ENCODE measurements at regions not wholly inside any gene's neighbourhood (a gene's known extent, or its start where the extent isn't known, plus 50 kb on each side); places are given as distances from the start of the nearest gene placed in this dataset.

DNA sequence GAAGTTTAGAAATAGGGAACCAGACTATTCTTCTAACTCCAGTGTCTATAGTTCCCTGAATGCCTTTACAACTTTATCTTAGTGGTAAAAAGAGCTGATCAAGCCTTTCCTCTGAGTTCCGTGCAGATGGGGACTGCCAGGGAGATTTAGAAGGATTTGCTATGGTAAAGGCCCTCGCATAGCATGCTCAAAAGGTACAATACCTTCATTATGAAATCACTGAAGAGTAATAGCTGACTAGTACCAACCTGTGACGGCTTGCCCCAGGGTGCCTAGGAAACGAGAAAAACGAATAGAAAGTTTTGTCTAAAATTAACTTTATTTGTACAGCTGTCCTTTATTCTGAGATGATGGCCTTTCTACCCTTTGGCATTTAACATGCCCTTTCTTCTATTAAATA lies 150.1 kb upstream of the ARHGAP42 start:
- TF ChIP-seq, protein P1, sequence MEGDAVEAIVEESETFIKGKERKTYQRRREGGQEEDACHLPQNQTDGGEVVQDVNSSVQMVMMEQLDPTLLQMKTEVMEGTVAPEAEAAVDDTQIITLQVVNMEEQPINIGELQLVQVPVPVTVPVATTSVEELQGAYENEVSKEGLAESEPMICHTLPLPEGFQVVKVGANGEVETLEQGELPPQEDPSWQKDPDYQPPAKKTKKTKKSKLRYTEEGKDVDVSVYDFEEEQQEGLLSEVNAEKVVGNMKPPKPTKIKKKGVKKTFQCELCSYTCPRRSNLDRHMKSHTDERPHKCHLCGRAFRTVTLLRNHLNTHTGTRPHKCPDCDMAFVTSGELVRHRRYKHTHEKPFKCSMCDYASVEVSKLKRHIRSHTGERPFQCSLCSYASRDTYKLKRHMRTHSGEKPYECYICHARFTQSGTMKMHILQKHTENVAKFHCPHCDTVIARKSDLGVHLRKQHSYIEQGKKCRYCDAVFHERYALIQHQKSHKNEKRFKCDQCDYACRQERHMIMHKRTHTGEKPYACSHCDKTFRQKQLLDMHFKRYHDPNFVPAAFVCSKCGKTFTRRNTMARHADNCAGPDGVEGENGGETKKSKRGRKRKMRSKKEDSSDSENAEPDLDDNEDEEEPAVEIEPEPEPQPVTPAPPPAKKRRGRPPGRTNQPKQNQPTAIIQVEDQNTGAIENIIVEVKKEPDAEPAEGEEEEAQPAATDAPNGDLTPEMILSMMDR (conservative IDR thresholded peaks at IDR 0.05; ENCODE audit: low read depth, low read length): no peak
- H3K4me3 ChIP-seq (ENCODE audit: low read depth, low read length): no peak overlapping the region
- no peak for DNase-seq (ENCODE audit: low read depth)

DNA sequence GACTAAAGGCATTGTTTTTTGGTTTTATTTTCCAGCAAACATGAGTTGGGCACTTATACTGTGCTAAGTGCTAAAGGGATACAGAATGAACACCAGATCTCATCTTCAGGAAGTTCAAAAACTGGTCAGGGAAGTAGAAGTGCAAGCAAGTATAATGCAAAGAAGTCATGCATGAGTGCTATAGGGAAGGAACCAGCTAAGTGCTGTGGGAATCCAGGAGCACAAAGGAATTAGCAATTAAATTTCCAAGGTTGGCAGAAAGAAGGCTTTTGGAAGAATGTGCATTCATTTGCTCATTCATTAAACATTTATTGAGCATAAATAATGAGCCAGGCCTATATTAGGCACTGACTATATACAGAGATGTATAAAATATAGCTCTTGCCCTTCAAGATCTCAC lies 143.7 kb upstream of the ARHGAP42 start:
- no peak overlapping the region for H3K4me3 ChIP-seq (ENCODE audit: low read depth, low read length)
- DNase-seq (ENCODE audit: low read depth): no peak
- TF ChIP-seq, protein P1 (conservative IDR thresholded peaks at IDR 0.05; ENCODE audit: low read depth, low read length): no peak

DNA sequence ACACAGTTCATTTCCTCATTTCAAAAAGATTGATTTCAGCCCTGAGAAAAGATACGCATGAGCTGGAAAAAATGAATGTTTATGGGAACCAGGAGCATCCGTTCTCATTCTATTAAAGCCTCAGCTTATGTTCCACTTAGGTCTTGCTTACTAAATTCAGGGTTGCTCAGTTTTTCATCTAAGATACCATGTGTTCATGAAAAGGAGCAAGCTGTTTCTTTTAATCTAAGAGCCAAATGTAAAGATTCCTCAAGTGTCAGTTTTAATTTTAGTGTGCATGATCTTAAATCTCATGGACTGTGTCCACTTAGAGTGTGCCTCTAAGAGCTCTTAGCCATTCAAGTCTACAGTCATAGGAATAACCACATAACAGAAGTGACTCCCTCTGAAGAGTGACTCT lies 141.5 kb upstream of the ARHGAP42 start:
- H3K4me3 ChIP-seq (ENCODE audit: low read depth, low read length): no peak overlapping the region
- TF ChIP-seq, protein P1 (conservative IDR thresholded peaks at IDR 0.05; ENCODE audit: low read depth, low read length): no peak
- DNase-seq (ENCODE audit: low read depth): no peak

DNA sequence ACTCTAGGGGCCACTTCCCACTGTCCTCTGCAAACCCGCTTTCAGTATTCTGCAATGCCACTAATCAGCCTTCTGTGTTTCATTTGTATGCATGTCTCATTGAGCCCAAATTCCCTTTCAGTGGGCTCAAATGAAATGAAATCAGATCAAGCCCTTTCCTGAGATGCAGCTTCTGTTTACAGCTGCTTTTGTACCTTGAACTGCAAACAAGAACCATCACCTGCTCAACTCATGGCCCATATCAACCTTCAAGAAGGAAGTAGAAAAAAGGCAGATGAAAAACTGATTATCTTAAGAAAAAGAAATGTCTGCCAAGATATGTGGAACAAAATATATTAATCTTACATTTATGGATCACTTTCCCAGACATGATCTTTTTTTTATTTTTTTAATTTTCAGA lies 141.1 kb upstream of the ARHGAP42 start:
- no peak for DNase-seq (ENCODE audit: low read depth)
- TF ChIP-seq, protein P1 (conservative IDR thresholded peaks at IDR 0.05; ENCODE audit: low read depth, low read length): no peak
- no peak overlapping the region for H3K4me3 ChIP-seq (ENCODE audit: low read depth, low read length)

DNA sequence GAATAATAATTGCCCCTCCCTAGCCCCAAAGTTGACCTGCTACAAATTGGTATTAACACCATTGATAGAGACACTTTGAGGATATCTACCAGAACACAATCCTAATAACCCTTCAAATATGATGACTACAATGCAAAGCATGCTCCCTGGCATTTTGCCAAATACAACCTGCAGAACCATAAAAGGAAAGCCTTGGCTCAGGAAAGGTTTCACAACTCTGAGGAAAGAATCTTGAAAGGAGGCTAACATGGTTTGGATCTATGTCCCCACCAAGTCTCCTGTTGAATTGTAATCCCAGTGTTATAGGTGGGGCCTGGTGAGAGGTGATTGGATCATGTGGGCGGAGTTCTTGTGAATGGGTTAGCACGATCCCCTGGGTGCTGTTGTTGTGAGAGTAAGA lies 140.4 kb upstream of the ARHGAP42 start:
- no peak overlapping the region for H3K4me3 ChIP-seq (ENCODE audit: low read depth, low read length)
- peak; percentile 90 for DNase-seq (ENCODE audit: low read depth)
- TF ChIP-seq, protein P1 (conservative IDR thresholded peaks at IDR 0.05; ENCODE audit: low read depth, low read length): no peak

DNA sequence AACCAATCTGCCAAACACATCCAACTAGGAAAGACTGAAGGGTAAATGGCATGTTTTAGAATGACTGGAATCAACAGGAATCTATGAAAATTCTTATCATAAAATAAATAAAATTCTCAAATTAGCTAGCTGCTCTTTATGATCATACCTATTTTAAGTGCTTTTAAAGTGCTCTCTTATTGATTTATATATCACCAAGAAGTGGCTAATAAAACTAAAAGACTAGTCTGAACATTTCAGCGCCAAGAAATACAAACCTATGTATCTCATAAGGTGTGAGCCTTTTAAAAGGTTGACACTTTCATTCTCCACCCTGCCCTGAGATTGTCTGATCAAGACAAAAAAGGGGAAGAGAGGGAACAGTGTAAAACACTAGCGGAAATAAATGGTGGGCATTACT lies 136.8 kb upstream of the ARHGAP42 start:
- no peak for DNase-seq (ENCODE audit: low read depth)
- TF ChIP-seq, protein P1 (conservative IDR thresholded peaks at IDR 0.05; ENCODE audit: low read depth, low read length): no peak
- H3K4me3 ChIP-seq (ENCODE audit: low read depth, low read length): no peak overlapping the region

DNA sequence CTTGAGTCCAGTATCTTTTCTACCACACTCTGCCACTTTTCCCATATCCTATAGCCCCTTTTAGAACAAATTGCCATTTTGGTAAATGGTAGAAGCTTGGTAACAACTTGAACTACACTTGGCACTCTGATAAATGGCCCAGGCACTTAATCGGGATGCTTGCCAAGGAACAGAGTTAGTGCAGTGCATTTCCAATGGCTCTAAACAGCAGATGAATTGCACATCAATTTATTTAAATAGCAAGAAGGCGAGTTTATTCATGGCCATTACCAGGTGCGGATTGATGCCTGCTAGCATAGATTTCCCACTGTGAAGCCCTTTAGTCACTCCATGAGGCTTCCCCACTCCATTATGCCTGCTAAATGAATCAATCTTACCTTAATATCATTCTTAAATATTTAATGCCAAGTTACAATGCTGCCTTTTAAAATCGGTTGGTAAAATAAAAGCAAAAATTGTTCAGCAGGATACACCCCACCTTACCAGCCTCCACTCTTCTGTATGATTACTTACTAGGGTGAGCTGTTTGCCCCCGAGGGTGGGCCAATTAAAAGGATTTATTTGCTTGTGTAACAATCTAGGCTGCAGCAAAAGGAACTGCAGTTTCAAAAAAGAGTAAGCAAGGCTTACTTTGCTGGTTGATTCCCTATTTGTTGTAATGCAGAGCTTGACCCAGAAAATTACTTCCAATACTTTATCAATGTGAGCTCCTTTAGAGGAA lies 136.0 kb upstream of the ARHGAP42 start:
- DNase-seq (ENCODE audit: low read depth): no peak
- H3K4me3 ChIP-seq (ENCODE audit: low read depth, low read length): no peak overlapping the region
- TF ChIP-seq, protein P1 (conservative IDR thresholded peaks at IDR 0.05; ENCODE audit: low read depth, low read length): no peak
